Activated naive CD8-positive, alpha-beta T cell treated with anti-CD3 and anti-CD28 coated beads for 36 hours (primary cell): ENCODE measurements at regions not wholly inside any gene's neighbourhood (a gene's known extent, or its start where the extent isn't known, plus 50 kb on each side); places are given as distances from the start of the nearest gene placed in this dataset.

Source experiments
- DNase-seq: peaks from one replicate; pipeline ENCODE4 v3.0.0; 2021
- H3K27ac Mint-ChIP-seq: one replicate; pipeline ENCODE4 v1.8.0; 2022; ENCODE audit warnings: mild to moderate bottlenecking, moderate library complexity, mixed read lengths
- H3K27me3 Mint-ChIP-seq: one replicate; pipeline ENCODE4 v1.8.0; 2022; ENCODE audit warnings: mild to moderate bottlenecking, mixed read lengths
- H3K36me3 Mint-ChIP-seq: one replicate; pipeline ENCODE4 v1.8.0; 2021; ENCODE audit warnings: mild to moderate bottlenecking, mixed read lengths
- H3K4me1 Mint-ChIP-seq: one replicate; pipeline ENCODE4 v1.8.0; 2021; ENCODE audit warnings: mixed read lengths
- H3K4me3 Mint-ChIP-seq: one replicate; pipeline ENCODE4 v1.8.0; 2022; ENCODE audit warnings: mild to moderate bottlenecking, moderate library complexity, mixed read lengths
- H3K9me3 Mint-ChIP-seq: one replicate; pipeline ENCODE4 v1.8.0; 2022; ENCODE audit warnings: mixed read lengths

- no peak for DNase-seq
- H3K4me3 Mint-ChIP-seq, result no peak overlapping the region
- no peak overlapping the region for H3K27ac Mint-ChIP-seq
- peaks cover 4% of the 10 kb centered on the region for H3K27me3 Mint-ChIP-seq
- no peaks in the 10 kb centered on the region for H3K9me3 Mint-ChIP-seq
- no peaks in the 10 kb centered on the region for H3K36me3 Mint-ChIP-seq
- H3K4me1 Mint-ChIP-seq, result no peaks in the 10 kb centered on the region
Measured at GRCh38 chr2:239566162-239566994, 165.6 kb upstream of the HDAC4 start.

- Mint-ChIP-seq H3K9me3 (no peaks in the 10 kb centered on the region), H3K36me3 (no peaks in the 10 kb centered on the region), H3K4me3 (no peak overlapping the region), H3K27me3 (peaks cover 4% of the 10 kb centered on the region), H3K4me1 (no peaks in the 10 kb centered on the region), H3K27ac (no peak overlapping the region)
- no peak for DNase-seq
Measured at GRCh38 chr2:239564587-239564986, 163.8 kb upstream of the HDAC4 start.

DNA sequence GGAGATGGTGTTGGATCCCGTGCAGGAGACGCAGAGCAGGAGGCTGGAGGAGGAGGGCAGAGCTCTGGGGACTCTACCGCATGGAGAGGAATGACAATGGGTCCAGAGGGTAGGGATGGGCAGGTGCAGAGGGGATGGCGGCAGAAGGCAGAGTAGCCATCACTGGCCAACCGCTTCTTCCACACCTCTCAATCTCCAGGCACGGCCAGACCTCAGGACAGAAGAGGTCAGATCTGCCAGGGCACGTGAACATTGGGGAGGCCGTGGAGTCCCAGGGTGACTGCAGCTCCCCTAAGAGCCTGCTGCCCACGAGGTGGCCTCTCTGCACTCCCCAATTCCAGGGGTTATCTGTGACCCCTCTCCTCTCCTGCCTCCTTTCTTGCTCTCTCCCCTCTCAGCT, 162.7 kb upstream of the HDAC4 start:
- Mint-ChIP-seq H3K9me3 (no peaks in the 10 kb centered on the region), H3K4me1 (no peaks in the 10 kb centered on the region), H3K27ac (no peak overlapping the region), H3K36me3 (no peaks in the 10 kb centered on the region), H3K4me3 (no peak overlapping the region), H3K27me3 (peaks cover 8% of the 10 kb centered on the region)
- no peak for DNase-seq

DNA sequence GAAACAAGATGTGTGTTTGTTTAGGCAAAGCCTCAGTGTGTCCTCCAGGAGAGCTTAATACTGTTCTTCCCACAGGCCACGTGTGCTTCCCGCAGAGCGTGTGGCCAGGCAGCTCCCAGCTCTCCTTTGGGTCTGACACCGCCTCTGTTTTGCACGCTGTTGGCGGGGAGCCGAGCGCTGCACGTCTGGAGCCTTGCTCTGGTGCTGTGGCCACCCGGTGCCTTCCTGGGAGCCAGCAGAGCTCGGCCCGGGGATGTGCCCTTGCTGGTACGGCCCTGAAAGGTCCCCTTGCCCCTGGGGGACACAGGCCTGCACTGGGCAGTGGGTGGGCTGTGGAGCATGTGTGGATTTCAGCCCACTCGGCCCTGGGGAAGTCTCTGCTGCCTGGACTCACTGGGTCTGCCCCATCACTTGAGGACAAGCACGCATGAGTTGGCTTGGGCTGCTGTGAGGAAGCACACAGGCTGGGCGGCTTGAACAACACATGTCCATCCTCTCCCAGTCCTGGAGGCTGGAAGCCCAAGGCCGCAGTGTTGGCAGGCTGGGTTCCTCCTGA, 160.7 kb upstream of the HDAC4 start:
- Mint-ChIP-seq H3K27ac (no peak overlapping the region), H3K9me3 (peaks cover 1% of the 10 kb centered on the region), H3K4me1 (no peaks in the 10 kb centered on the region), H3K4me3 (no peak overlapping the region), H3K27me3 (peaks cover 10% of the 10 kb centered on the region), H3K36me3 (no peaks in the 10 kb centered on the region)
- no peak for DNase-seq

DNA sequence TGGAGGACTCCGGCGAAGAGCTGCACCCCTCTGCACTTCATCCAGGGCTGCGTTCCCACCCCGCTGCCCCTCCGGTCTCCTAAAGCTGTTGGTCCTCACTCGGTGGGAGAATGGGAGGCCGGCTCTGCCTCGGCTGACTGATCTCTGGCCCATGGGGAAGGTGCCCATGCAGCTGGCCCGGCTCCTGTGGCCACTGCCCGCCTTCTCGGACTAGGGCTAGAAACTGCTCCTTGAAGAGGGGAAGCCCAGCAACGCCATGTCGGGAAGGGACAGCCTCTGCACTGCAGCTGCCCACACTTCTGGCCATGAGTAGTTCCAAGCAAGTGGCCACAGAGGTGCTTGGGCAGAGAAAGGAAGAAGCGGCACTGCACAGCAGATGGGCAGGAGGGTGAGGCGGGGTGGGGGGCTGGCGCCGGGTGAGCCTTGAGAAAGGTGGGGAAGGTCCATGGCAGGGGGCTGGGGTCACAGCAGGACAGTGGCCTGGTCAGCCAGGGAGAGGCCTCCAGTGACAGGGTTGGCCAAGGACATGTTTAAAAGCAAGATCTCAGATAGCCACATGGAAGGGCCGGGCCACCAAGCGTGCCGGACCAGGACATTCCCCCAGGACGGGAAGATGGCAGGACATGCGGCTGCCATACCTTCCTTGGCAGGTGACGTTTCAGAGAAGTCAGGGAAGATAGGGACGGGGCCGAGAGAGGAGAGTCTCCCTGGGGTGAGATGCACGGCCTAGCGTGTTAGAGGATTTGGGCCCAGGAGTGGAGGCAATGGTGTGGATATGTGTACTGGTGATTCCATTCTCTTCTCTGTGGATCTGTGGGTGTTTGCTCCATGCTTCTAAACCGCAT, 158.8 kb upstream of the HDAC4 start:
- Mint-ChIP-seq H3K36me3 (no peaks in the 10 kb centered on the region), H3K4me1 (no peaks in the 10 kb centered on the region), H3K9me3 (peaks cover 2% of the 10 kb centered on the region), H3K4me3 (no peak overlapping the region), H3K27ac (no peak overlapping the region), H3K27me3 (peaks cover 16% of the 10 kb centered on the region)
- DNase-seq, result no peak

GRCh38 chr2:239558661-239559060, 157.8 kb upstream of the HDAC4 start:
- H3K4me1 Mint-ChIP-seq, result peaks cover 7% of the 10 kb centered on the region
- no peak overlapping the region for H3K27ac Mint-ChIP-seq
- H3K27me3 Mint-ChIP-seq, result peaks cover 14% of the 10 kb centered on the region
- DNase-seq, result no peak
- peaks cover 2% of the 10 kb centered on the region for H3K9me3 Mint-ChIP-seq
- H3K36me3 Mint-ChIP-seq, result no peaks in the 10 kb centered on the region
- no peak overlapping the region for H3K4me3 Mint-ChIP-seq

DNA sequence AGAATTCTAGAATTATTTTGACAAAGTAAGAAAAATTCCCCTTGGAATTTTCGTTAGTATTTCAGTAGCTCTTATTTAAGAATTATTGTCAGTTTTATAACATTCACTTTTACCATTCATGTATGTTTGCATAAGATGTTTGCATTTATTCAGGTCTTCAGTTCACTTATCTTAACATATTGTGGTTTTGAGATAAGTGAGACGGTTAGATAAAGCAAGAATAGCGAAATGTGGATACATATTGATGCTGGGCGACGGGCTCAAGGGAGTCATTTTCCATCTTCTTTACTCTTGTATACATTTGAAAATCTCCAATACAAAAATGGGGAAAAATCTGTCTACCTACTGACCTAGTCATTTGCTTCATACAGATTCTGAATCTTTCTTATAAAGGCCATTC, 156.7 kb upstream of the HDAC4 start:
- Mint-ChIP-seq H3K27ac (no peak overlapping the region), H3K4me3 (no peak overlapping the region), H3K27me3 (peaks cover 14% of the 10 kb centered on the region), H3K4me1 (peaks cover 15% of the 10 kb centered on the region), H3K9me3 (peaks cover 2% of the 10 kb centered on the region), H3K36me3 (no peaks in the 10 kb centered on the region)
- DNase-seq, result no peak

DNA sequence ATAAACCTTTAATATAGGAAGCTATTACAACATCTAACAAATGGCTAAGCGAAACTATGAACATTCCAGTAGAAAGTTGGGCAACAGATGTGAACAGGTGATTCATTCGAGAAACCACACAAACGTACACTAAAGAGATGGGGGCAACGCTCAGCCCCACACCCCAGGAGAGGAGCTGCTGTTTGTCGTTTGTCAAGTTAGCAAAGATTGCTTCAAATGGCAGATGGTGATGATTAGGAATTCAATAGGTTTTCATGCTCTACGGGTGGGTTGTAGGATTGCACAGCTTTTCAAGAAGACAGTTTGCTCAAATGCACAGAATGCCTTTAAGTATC, 154.7 kb upstream of the HDAC4 start:
- Mint-ChIP-seq H3K4me1 (peaks cover 15% of the 10 kb centered on the region), H3K9me3 (peaks cover 2% of the 10 kb centered on the region), H3K4me3 (no peak overlapping the region), H3K27ac (no peak overlapping the region), H3K36me3 (no peaks in the 10 kb centered on the region), H3K27me3 (peaks cover 17% of the 10 kb centered on the region)
- DNase-seq, result no peak

DNA sequence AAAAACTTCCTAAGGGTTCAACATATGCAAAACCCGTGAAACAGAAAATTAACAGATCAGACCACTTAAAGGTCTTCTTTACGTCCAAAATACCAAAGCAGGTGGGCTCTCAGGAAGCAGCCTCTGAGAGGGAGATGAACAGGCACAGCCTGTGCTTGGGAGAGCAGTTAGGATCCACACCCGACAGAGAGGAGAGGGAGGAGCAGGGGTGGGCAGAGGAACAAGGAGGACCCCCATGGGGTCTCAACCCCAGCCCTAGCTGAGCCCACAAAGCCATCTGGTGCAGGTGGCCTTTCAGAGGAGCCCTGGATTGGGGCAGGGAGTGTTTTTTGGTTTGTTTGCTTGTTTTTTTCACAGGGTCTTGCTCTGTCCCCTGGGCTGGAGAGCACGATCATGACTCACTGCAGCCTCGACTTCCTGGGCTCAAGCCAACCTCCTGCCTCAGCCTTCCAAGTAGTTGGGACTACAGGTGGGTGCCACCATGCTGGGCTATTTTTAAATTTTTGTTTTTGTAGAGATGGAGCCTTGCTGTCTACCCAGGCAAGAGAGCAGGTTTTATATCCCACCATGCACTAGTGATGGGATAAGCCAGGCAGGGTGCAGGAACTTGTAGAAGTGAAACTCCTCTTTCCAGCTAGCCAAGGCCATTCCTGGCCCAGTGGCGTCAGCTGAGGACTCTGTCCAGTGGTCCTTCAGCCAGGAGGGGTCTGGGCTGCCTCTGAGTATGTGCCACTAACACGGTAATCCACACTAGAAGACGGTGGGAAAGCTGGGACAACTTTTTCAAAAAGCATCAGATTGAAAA, 154.1 kb upstream of the HDAC4 start:
- Mint-ChIP-seq H3K4me1 (peaks cover 15% of the 10 kb centered on the region), H3K9me3 (peaks cover 2% of the 10 kb centered on the region), H3K36me3 (no peaks in the 10 kb centered on the region), H3K27ac (no peak overlapping the region), H3K27me3 (peaks cover 23% of the 10 kb centered on the region), H3K4me3 (no peak overlapping the region)
- no peak for DNase-seq

DNA sequence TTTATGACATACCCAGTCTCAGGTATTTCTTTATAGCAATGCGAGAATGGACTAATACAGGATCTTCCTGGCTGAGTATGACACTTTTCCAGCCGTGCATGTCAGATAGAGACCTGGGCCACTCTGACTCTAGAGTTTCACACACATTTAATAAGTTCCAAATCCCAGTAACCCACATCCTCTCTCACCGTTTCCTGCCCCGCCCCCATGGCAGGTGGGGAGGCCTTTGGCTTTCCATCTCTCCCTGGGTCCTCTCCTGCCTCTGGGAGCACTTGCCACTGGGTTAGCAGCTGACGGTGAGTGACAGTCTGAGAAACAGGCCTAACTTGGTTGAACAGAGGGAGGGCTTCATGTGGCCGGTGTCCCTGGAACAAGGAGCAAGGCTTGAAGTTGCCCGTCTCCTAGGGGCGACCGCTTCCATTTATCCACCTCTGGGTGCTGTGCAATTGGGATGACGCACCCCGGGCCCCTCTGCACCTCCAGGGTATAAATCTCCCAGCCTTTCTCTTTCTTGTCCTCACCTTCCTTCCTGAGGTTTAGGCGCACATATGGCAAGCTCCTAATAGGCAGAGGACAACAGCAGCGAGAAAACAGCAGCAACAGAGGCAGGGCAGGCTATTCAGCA, 152.7 kb upstream of the HDAC4 start:
- H3K27ac Mint-ChIP-seq, result no peak overlapping the region
- no peak for DNase-seq
- H3K27me3 Mint-ChIP-seq, result peaks cover 30% of the 10 kb centered on the region
- H3K9me3 Mint-ChIP-seq, result peaks cover 2% of the 10 kb centered on the region
- no peaks in the 10 kb centered on the region for H3K36me3 Mint-ChIP-seq
- peaks cover 28% of the 10 kb centered on the region for H3K4me1 Mint-ChIP-seq
- no peak overlapping the region for H3K4me3 Mint-ChIP-seq

- DNase-seq, result no peak
- no peak overlapping the region for H3K27ac Mint-ChIP-seq
- no peak overlapping the region for H3K4me3 Mint-ChIP-seq
- peaks cover 30% of the 10 kb centered on the region for H3K27me3 Mint-ChIP-seq
- H3K36me3 Mint-ChIP-seq, result no peaks in the 10 kb centered on the region
- peaks cover 2% of the 10 kb centered on the region for H3K9me3 Mint-ChIP-seq
- H3K4me1 Mint-ChIP-seq, result peaks cover 37% of the 10 kb centered on the region
Measured at GRCh38 chr2:239552213-239552926, 151.6 kb upstream of the HDAC4 start.

DNA sequence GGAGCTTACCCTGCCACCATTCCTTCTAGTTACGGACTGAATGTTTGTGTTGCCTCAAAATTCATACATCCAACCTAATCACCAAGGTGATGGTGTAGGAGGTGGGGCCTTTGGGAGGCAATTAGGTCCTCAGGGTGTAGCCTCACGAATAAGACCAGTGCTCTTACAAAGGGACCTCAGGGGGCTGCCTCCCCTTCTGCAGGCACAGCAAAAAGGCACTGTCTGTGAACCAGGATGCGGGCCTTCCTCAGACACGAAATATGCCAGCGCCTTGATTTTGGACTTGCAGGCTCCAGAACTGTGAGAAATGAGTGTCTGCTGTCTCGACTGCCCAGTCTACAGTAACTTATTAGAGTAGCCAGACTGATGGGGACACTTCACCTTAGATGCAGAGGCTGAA, 150.4 kb upstream of the HDAC4 start:
- DNase-seq, result no peak

GRCh38 chr2:239550357-239550756, 149.5 kb upstream of the HDAC4 start:
- no peak for DNase-seq
- H3K4me1 Mint-ChIP-seq, result peaks cover 45% of the 10 kb centered on the region
- peaks cover 3% of the 10 kb centered on the region for H3K9me3 Mint-ChIP-seq
- peaks cover 25% of the 10 kb centered on the region for H3K27me3 Mint-ChIP-seq
- no peak overlapping the region for H3K27ac Mint-ChIP-seq
- H3K36me3 Mint-ChIP-seq, result peaks cover 4% of the 10 kb centered on the region
- no peak overlapping the region for H3K4me3 Mint-ChIP-seq

More for the DNA sequence above, 150.4 kb upstream of the HDAC4 start:
- Mint-ChIP-seq H3K4me1 (peaks cover 38% of the 10 kb centered on the region), H3K4me3 (no peak overlapping the region), H3K27me3 (peaks cover 26% of the 10 kb centered on the region), H3K9me3 (peaks cover under 1% of the 10 kb centered on the region), H3K36me3 (no peaks in the 10 kb centered on the region), H3K27ac (no peak overlapping the region)

DNA sequence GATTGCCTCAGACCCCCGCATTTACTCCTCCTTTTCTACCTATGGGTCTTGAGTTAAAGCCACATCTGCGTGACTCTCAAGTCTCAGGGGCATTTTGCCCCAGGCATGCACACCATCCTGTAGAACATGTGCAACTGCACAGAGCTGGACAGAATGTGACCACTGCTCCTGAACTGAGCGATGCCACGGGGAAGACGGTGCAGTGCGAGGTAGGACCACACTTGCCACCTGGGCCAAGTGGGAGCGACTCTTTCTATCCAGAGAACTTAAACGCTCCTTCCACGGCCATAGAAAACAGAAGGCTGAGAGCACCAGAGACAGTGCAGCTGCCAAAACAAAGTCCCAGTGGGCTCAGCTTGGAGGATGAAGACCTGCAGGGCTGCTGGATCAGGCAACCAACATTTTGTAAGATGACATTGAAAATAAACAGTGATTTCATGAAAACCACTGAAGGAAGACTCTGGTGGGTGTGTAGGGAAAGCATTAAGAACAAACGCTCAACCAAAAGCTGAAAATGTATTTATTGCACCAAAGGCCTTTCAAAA, 149.0 kb upstream of the HDAC4 start:
- Mint-ChIP-seq H3K4me3 (no peak overlapping the region), H3K4me1 (peaks cover 51% of the 10 kb centered on the region), H3K27me3 (peaks cover 24% of the 10 kb centered on the region), H3K36me3 (peaks cover 8% of the 10 kb centered on the region), H3K9me3 (peaks cover 9% of the 10 kb centered on the region), H3K27ac (no peak overlapping the region)
- DNase-seq, result no peak
